Peyer's patch (tissue), 4 donors: ENCODE measurements at regions not wholly inside any gene's neighbourhood (a gene's known extent, or its start where the extent isn't known, plus 50 kb on each side); places are given as distances from the start of the nearest gene placed in this dataset.

Experiments
- DNase-seq, 3 donors: peaks; one replicate each; pipeline ENCODE4 v3.0.0-alpha.2; 2017 to 2019
- H3K27ac ChIP-seq, 4 donors: fragments of 200-600 bp; sonication (generic); one replicate each; pipeline ENCODE4 v1.5.1; 2016 to 2019
- H3K27me3 ChIP-seq, 2 donors: fragments of 200-600 bp; sonication (generic); one replicate each; pipeline ENCODE4 v1.5.1; 2019
- H3K36me3 ChIP-seq, 3 donors: fragments of 200-600 bp; sonication (generic); one replicate each; pipeline ENCODE4 v1.5.1; 2016 to 2019
- H3K4me1 ChIP-seq, 4 donors: fragments of 200-600 bp; sonication (generic); one replicate each; pipeline ENCODE4 v1.5.1; 2016 to 2019
- H3K4me3 ChIP-seq, 4 donors: fragments of 200-600 bp; sonication (generic); 1 replicate in 3 of 4; 2 replicates in 1 of 4; pipeline ENCODE4 v1.5.1; 2016 to 2019; ENCODE audit warnings: mild to moderate bottlenecking in 1 of 4
- H3K9me3 ChIP-seq, 4 donors: fragments of 200-600 bp; sonication (generic); one replicate each; pipeline ENCODE4 v1.5.1; 2016 to 2019; ENCODE audit warnings: mild to moderate bottlenecking in 1 of 4
- CTCF ChIP-seq, 6 experiments: fragments of 450-650 bp in 4 of 6; fragments of 200-600 bp in 2 of 6; sonication (generic) in 1 of 6; IDR thresholded peaks; one replicate each; pipeline ENCODE4 v1.5.1; 2017 to 2019; ENCODE audit warnings: antibody characterized with exemption in 6 of 6, mild to moderate bottlenecking in 3 of 6, moderate library complexity in 1 of 6
- POLR2A ChIP-seq, 2 donors: fragments of 450-650 bp; IDR thresholded peaks; one replicate each; pipeline ENCODE4 v1.5.1; 2017; ENCODE audit warnings: antibody characterized with exemption in 2 of 2, mild to moderate bottlenecking in 2 of 2, moderate library complexity in 2 of 2

GRCh38 chr13:103284466-103284865, 218.2 kb upstream of the SLC10A2 start:
- DNase-seq = no peak
- no peaks in the 10 kb centered on the region for H3K4me1 ChIP-seq
- H3K36me3 ChIP-seq = no peaks in the 10 kb centered on the region
- H3K27ac ChIP-seq = no peak overlapping the region
- no peaks in the 10 kb centered on the region for H3K9me3 ChIP-seq
- TF ChIP-seq POLR2A (IDR thresholded peaks at IDR 0.05) (no peak), CTCF (IDR thresholded peaks at IDR 0.05) (no peak)
- no peaks in the 10 kb centered on the region for H3K27me3 ChIP-seq
- no peak overlapping the region for H3K4me3 ChIP-seq

- no peaks in the 10 kb centered on the region for H3K27me3 ChIP-seq
- no peak overlapping the region for H3K27ac ChIP-seq
- H3K4me1 ChIP-seq = no peaks in the 10 kb centered on the region
- no peak overlapping the region for H3K4me3 ChIP-seq
- H3K9me3 ChIP-seq = no peaks in the 10 kb centered on the region
- DNase-seq = no peak
- no peak for TF ChIP-seq POLR2A (IDR thresholded peaks at IDR 0.05)
- TF ChIP-seq CTCF (IDR thresholded peaks at IDR 0.05) = no peak
- H3K36me3 ChIP-seq = no peaks in the 10 kb centered on the region
Measured at GRCh38 chr13:103283451-103283820, 217.2 kb upstream of the SLC10A2 start.

- no peaks in the 10 kb centered on the region for H3K9me3 ChIP-seq
- no peaks in the 10 kb centered on the region for H3K27me3 ChIP-seq
- no peak overlapping the region for H3K4me3 ChIP-seq
- no peaks in the 10 kb centered on the region for H3K36me3 ChIP-seq
- no peaks in the 10 kb centered on the region for H3K4me1 ChIP-seq
- DNase-seq = peak in 1 of 3 donors; percentile 49
- TF ChIP-seq CTCF (IDR thresholded peaks at IDR 0.05) (no peak), POLR2A (IDR thresholded peaks at IDR 0.05) (no peak)
- no peak overlapping the region for H3K27ac ChIP-seq
Measured at GRCh38 chr13:103282571-103283450, 216.6 kb upstream of the SLC10A2 start.

GRCh38 chr13:103277959-103278694, 211.9 kb upstream of the SLC10A2 start:
- Histone ChIP-seq H3K4me3 (no peak overlapping the region), H3K9me3 (no peaks in the 10 kb centered on the region), H3K36me3 (no peaks in the 10 kb centered on the region), H3K4me1 (no peaks in the 10 kb centered on the region), H3K27ac (no peak overlapping the region), H3K27me3 (no peaks in the 10 kb centered on the region)
- TF ChIP-seq POLR2A (IDR thresholded peaks at IDR 0.05) (no peak), CTCF (IDR thresholded peaks at IDR 0.05) (no peak)
- DNase-seq = no peak

GRCh38 chr13:103276775-103277498, 210.7 kb upstream of the SLC10A2 start:
- TF ChIP-seq POLR2A (IDR thresholded peaks at IDR 0.05) = no peak
- TF ChIP-seq CTCF (IDR thresholded peaks at IDR 0.05) = no peak
- H3K9me3 ChIP-seq = no peaks in the 10 kb centered on the region
- no peaks in the 10 kb centered on the region for H3K4me1 ChIP-seq
- no peaks in the 10 kb centered on the region for H3K27me3 ChIP-seq
- no peak overlapping the region for H3K4me3 ChIP-seq
- H3K27ac ChIP-seq = no peak overlapping the region
- DNase-seq = no peak
- H3K36me3 ChIP-seq = no peaks in the 10 kb centered on the region
